ENCODE measurements at regions not wholly inside any gene's neighbourhood (a gene's known extent, or its start where the extent isn't known, plus 50 kb on each side); places are given as distances from the start of the nearest gene placed in this dataset.
"Not testable (repeated sequence)": the region's sequence is repeated elsewhere in the genome, so short reads cannot be mapped to it uniquely, and the experiment has no call there.

- Histone ChIP-seq H3K27me3 (no peaks in the 10 kb centered on the region), H3K4me1 (no peaks in the 10 kb centered on the region), H3K36me3 (no peaks in the 10 kb centered on the region), H3K27ac (no peak overlapping the region), H3K4me3 (no peak overlapping the region), H3K9me3 (no peaks in the 10 kb centered on the region)
- DNase-seq (no peak), ATAC-seq (no peak)
- intact Hi-C loops (cut with DNase I; ENCODE audit: low total_unique reads) (no loop called here), in situ Hi-C loops (cut with MboI; ENCODE audit: low sequenced_read_pairs in 4 of 4) (no loop called here)
- no peak for TF ChIP-seq POLR2A (IDR thresholded peaks at IDR 0.05)
- no peak for TF ChIP-seq CTCF (IDR thresholded peaks at IDR 0.05 in 4 of 5, conservative IDR thresholded peaks at IDR 0.05 in 1 of 5)
These were observed 76.7 kb upstream of the VKORC1L1 start for GRCh38 chr7:65796205-65796604.

- H3K36me3 ChIP-seq; H3K4me1 ChIP-seq; H3K9me3 ChIP-seq; H3K27me3 ChIP-seq; ATAC-seq; DNase-seq; in situ Hi-C loops (cut with MboI; ENCODE audit: low sequenced_read_pairs in 4 of 4); intact Hi-C loops (cut with DNase I; ENCODE audit: low total_unique reads); H3K27ac ChIP-seq; H3K4me3 ChIP-seq: not testable (repeated sequence)
These were observed 75.8 kb upstream of the VKORC1L1 start for GRCh38 chr7:65797086-65797485.

- ATAC-seq; H3K4me3 ChIP-seq; in situ Hi-C loops (cut with MboI; ENCODE audit: low sequenced_read_pairs in 4 of 4); DNase-seq; H3K27me3 ChIP-seq; H3K36me3 ChIP-seq; H3K27ac ChIP-seq; H3K9me3 ChIP-seq; intact Hi-C loops (cut with DNase I; ENCODE audit: low total_unique reads); H3K4me1 ChIP-seq: not testable (repeated sequence)
These were observed 75.3 kb upstream of the VKORC1L1 start for GRCh38 chr7:65797566-65797965.

GRCh38 chr7:65798111-65799075, 74.5 kb upstream of the VKORC1L1 start:
- intact Hi-C loops (cut with DNase I; ENCODE audit: low total_unique reads) (no loop called here), in situ Hi-C loops (cut with MboI; ENCODE audit: low sequenced_read_pairs in 4 of 4) (no loop called here)
- H3K27me3 ChIP-seq, result no peaks in the 10 kb centered on the region
- H3K27ac ChIP-seq, result no peak overlapping the region
- H3K4me1 ChIP-seq, result no peaks in the 10 kb centered on the region
- H3K4me3 ChIP-seq, result no peak overlapping the region
- TF ChIP-seq POLR2A (IDR thresholded peaks at IDR 0.05), result no peak
- TF ChIP-seq CTCF (IDR thresholded peaks at IDR 0.05 in 4 of 5, conservative IDR thresholded peaks at IDR 0.05 in 1 of 5), result no peak
- DNase-seq, result no peak
- H3K9me3 ChIP-seq, result no peaks in the 10 kb centered on the region
- no peaks in the 10 kb centered on the region for H3K36me3 ChIP-seq
- ATAC-seq, result no peak

- in situ Hi-C loops (cut with MboI; ENCODE audit: low sequenced_read_pairs in 4 of 4); DNase-seq; ATAC-seq; H3K4me1 ChIP-seq; H3K27me3 ChIP-seq; H3K4me3 ChIP-seq; H3K36me3 ChIP-seq; intact Hi-C loops (cut with DNase I; ENCODE audit: low total_unique reads); H3K9me3 ChIP-seq; H3K27ac ChIP-seq: not testable (repeated sequence)
These were observed 72.7 kb upstream of the VKORC1L1 start for GRCh38 chr7:65800191-65800590.

- ATAC-seq (no peak), DNase-seq (no peak)
- in situ Hi-C loops (cut with MboI; ENCODE audit: low sequenced_read_pairs in 4 of 4), result no loop called here
- no peak for TF ChIP-seq POLR2A (IDR thresholded peaks at IDR 0.05)
- H3K27me3 ChIP-seq, result no peaks in the 10 kb centered on the region
- no peak overlapping the region for H3K27ac ChIP-seq
- H3K36me3 ChIP-seq, result no peaks in the 10 kb centered on the region
- H3K4me3 ChIP-seq, result no peak overlapping the region
- intact Hi-C loops (cut with DNase I; ENCODE audit: low total_unique reads), result no loop called here
- H3K4me1 ChIP-seq, result no peaks in the 10 kb centered on the region
- no peaks in the 10 kb centered on the region for H3K9me3 ChIP-seq
These were observed 72.0 kb upstream of the VKORC1L1 start for GRCh38 chr7:65800890-65801341.
